Erythroblast (primary cell): ENCODE measurements at regions not wholly inside any gene's neighbourhood (a gene's known extent, or its start where the extent isn't known, plus 50 kb on each side); places are given as distances from the start of the nearest gene placed in this dataset.

Source experiments
- GATA1 ChIP-seq: IDR thresholded peaks from 2 replicates; pipeline ENCODE4 v1.6.1; 2011; ENCODE audit warnings: low read depth, mild to moderate bottlenecking, control low read depth, low read length, moderate library complexity
- POLR2A ChIP-seq: IDR thresholded peaks from 2 replicates; pipeline ENCODE4 v1.6.1; 2011; ENCODE audit warnings: mild to moderate bottlenecking, low read length

DNA sequence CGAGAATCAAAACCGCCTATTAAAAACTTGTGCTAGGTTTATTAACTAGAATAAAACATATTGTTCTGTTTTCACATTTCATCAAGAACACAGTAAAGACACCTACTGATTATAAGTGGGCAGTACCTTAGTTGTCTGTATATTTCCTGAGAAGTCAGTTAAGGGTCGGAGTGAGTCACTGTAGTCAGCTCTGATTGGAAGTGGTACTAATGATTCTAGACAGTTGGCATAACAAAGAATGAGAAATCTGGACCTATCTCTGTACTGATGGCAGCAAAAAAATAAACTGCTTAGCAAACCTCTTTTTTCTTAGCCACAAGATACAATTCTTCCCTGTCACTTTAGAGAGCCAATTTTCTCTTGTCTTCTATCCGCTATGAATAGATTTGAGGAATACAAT is 387.3 kb upstream of the ADGRB3 start:
- no peak for TF ChIP-seq POLR2A
- no peak for TF ChIP-seq GATA1
